ENCODE measurements at regions not wholly inside any gene's neighbourhood (a gene's known extent, or its start where the extent isn't known, plus 50 kb on each side); places are given as distances from the start of the nearest gene placed in this dataset.
"Not testable (repeated sequence)": the region's sequence is repeated elsewhere in the genome, so short reads cannot be mapped to it uniquely, and the experiment has no call there.

DNA sequence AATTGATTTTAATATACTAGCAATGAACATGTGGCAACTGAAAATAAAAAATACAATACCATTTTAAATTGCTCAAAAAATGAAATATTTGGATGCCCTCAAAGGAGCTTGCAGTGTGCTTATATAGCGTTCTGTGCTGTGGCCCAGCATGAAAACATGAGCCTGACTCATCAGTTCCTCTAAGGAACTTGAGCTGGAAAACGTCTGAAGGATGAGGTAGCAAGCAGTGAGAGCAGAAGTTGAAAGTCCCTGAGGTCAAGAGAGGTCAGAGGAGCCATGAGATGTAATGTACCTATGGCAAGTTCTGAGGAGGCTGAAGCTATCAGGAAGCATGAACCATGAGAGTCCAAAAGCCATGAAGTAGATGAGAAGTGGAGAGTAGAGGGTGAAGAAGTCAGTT is 59.7 kb downstream of the HMGB3 start:
- Histone ChIP-seq H3K4me3 (ENCODE audit: severe bottlenecking) (no peak overlapping the region), H3K27ac (ENCODE audit: poor library complexity, severe bottlenecking) (no peak overlapping the region), H3K4me1 (ENCODE audit: insufficient read depth, poor library complexity, severe bottlenecking) (no peaks in the 10 kb centered on the region), H3K9me3 (ENCODE audit: severe bottlenecking) (no peaks in the 10 kb centered on the region), H3K36me3 (ENCODE audit: low read depth) (no peaks in the 10 kb centered on the region), H3K27me3 (ENCODE audit: insufficient read depth, poor library complexity, severe bottlenecking) (no peaks in the 10 kb centered on the region)
- TF ChIP-seq, protein P1, sequence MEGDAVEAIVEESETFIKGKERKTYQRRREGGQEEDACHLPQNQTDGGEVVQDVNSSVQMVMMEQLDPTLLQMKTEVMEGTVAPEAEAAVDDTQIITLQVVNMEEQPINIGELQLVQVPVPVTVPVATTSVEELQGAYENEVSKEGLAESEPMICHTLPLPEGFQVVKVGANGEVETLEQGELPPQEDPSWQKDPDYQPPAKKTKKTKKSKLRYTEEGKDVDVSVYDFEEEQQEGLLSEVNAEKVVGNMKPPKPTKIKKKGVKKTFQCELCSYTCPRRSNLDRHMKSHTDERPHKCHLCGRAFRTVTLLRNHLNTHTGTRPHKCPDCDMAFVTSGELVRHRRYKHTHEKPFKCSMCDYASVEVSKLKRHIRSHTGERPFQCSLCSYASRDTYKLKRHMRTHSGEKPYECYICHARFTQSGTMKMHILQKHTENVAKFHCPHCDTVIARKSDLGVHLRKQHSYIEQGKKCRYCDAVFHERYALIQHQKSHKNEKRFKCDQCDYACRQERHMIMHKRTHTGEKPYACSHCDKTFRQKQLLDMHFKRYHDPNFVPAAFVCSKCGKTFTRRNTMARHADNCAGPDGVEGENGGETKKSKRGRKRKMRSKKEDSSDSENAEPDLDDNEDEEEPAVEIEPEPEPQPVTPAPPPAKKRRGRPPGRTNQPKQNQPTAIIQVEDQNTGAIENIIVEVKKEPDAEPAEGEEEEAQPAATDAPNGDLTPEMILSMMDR (IDR thresholded peaks at IDR 0.05; ENCODE audit: poor library complexity, severe bottlenecking): no peak
- ATAC-seq (ENCODE audit: low read depth) (no peak), DNase-seq (ENCODE audit: low spot score) (no peak)

DNA sequence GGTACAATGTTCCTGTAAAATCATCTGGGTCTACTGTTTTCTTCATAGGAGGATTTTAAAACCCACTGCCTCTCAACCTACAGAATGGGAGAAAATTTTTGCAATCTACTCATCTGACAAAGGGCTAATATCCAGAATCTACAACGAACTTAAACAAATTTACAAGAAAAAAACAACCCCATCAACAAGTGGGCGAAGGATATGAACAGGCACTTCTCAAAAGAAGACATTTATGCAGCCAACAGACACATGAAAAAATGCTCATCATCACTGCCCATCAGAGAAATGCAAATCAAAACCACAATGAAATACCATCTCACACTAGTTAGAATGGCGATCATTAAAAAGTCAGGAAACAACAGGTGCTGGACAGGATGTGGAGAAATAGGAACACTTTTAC is 83.2 kb downstream of the HMGB3 start:
- not testable (repeated sequence) for DNase-seq (ENCODE audit: low spot score); H3K9me3 ChIP-seq (ENCODE audit: severe bottlenecking); H3K36me3 ChIP-seq (ENCODE audit: low read depth); H3K4me1 ChIP-seq (ENCODE audit: insufficient read depth, poor library complexity, severe bottlenecking); H3K27ac ChIP-seq (ENCODE audit: poor library complexity, severe bottlenecking); ATAC-seq (ENCODE audit: low read depth); H3K27me3 ChIP-seq (ENCODE audit: insufficient read depth, poor library complexity, severe bottlenecking); H3K4me3 ChIP-seq (ENCODE audit: severe bottlenecking)

DNA sequence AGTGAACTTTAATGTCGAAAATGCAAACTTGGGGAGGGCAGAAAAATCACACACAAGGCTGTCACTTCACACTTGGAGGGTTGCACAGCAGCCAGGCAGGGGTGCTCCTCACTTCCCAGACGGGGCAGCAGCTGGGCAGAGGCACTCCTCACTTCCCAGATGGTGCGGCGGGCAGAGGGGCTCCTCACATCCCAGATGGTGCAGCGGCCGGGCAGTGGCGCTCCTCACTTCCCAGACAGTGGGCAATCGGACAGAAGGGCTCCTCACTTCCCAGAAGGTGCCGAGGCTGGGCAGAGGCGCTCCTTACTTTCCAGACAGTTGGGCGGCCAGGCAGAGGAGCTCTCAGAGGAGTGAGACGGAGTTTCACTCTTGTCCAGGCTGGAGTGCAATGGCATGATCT is 90.6 kb downstream of the HMGB3 start:
- H3K9me3 ChIP-seq (ENCODE audit: severe bottlenecking): no peaks in the 10 kb centered on the region
- TF ChIP-seq, protein P1 (IDR thresholded peaks at IDR 0.05; ENCODE audit: poor library complexity, severe bottlenecking): no peak
- ATAC-seq (ENCODE audit: low read depth) (no peak), DNase-seq (ENCODE audit: low spot score) (no peak)
- no peaks in the 10 kb centered on the region for H3K4me1 ChIP-seq (ENCODE audit: insufficient read depth, poor library complexity, severe bottlenecking)
- H3K27me3 ChIP-seq (ENCODE audit: insufficient read depth, poor library complexity, severe bottlenecking): no peaks in the 10 kb centered on the region
- no peaks in the 10 kb centered on the region for H3K36me3 ChIP-seq (ENCODE audit: low read depth)
- H3K4me3 ChIP-seq (ENCODE audit: severe bottlenecking): no peak overlapping the region
- H3K27ac ChIP-seq (ENCODE audit: poor library complexity, severe bottlenecking): no peak overlapping the region

DNA sequence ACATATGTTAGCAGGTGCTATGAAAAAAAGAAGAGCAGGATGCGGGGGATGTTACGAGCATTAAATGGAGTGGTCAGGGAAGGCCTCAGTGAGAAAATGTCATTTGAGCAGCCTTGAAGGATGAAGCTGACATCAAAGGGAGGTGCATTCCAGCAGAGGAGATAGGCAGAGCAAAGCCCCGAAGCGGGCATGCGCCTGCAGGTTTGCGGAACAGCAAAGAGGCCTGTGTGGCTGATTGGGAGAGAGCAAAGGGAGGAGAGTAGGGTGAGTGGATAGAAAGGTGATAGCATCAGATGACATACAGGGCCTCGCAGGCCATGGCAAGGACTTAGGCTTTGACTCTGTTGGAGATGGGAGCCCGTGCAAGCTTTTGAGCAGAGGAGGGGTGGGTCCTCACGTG is 95.4 kb upstream of the GPR50 start:
- H3K4me3 ChIP-seq (ENCODE audit: severe bottlenecking): no peak overlapping the region
- TF ChIP-seq, protein P1 (IDR thresholded peaks at IDR 0.05; ENCODE audit: poor library complexity, severe bottlenecking): no peak

DNA sequence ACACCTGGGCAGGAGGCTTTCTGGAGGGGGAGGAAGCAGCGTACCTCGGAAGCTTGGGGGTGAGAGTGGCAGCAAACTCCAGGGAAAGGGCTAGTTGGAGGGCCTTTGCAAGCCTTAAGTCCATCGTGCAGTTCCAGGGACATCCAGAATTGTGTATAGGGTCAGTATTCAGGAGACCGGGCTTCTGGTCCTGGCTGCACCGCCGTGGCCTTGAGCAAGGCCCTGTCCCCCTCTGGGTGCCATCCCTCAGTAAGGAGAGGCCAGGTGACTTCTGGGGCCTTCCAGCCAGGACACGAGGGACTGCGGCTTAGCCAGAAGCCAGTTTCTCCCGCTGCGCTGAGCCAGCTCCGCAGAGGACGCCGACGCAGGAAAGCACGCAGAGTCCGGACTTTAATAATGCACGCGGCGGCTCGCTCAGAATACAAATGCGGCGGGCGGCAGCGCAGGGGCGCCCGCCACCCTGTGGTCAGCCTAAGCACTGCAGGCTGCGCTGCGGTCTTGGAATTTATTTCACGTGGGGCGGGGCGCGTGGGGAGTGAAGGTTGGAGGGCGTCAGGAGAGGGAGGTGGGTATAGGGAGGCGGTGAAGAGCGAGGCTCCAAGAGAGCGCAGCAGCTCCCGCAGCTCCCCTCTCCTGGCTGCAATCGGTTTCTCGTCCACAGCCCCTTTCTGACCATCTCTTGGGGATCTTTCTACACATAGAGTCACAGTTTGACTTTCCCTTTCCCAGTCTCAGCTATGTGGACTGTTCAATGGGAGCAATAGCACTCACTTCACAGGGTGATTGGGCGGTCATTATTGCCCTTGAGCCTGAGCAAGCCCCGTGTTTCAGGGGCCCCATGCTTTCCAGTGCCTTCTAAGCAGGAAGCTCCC is 94.1 kb upstream of the GPR50 start:
- no peaks in the 10 kb centered on the region for H3K4me1 ChIP-seq (ENCODE audit: insufficient read depth, poor library complexity, severe bottlenecking)
- no peak overlapping the region for H3K27ac ChIP-seq (ENCODE audit: poor library complexity, severe bottlenecking)
- TF ChIP-seq, protein P1 (IDR thresholded peaks at IDR 0.05; ENCODE audit: poor library complexity, severe bottlenecking): peak; percentile 84
- no peaks in the 10 kb centered on the region for H3K36me3 ChIP-seq (ENCODE audit: low read depth)
- no peak overlapping the region for H3K4me3 ChIP-seq (ENCODE audit: severe bottlenecking)
- no peak for DNase-seq (ENCODE audit: low spot score)
- no peaks in the 10 kb centered on the region for H3K27me3 ChIP-seq (ENCODE audit: insufficient read depth, poor library complexity, severe bottlenecking)
- H3K9me3 ChIP-seq (ENCODE audit: severe bottlenecking): no peaks in the 10 kb centered on the region
- ATAC-seq (ENCODE audit: low read depth): peak; percentile 90

More for the DNA sequence above, 95.4 kb upstream of the GPR50 start:
- H3K27ac ChIP-seq (ENCODE audit: poor library complexity, severe bottlenecking): no peak overlapping the region
- no peaks in the 10 kb centered on the region for H3K9me3 ChIP-seq (ENCODE audit: severe bottlenecking)
- H3K27me3 ChIP-seq (ENCODE audit: insufficient read depth, poor library complexity, severe bottlenecking): no peaks in the 10 kb centered on the region
- ATAC-seq (ENCODE audit: low read depth) (no peak), DNase-seq (ENCODE audit: low spot score) (no peak)
- no peaks in the 10 kb centered on the region for H3K4me1 ChIP-seq (ENCODE audit: insufficient read depth, poor library complexity, severe bottlenecking)
- no peaks in the 10 kb centered on the region for H3K36me3 ChIP-seq (ENCODE audit: low read depth)

All from RWPE2 (cell line).